Endothelial cell of umbilical vein (primary cell): ENCODE measurements at regions not wholly inside any gene's neighbourhood (a gene's known extent, or its start where the extent isn't known, plus 50 kb on each side); places are given as distances from the start of the nearest gene placed in this dataset.

Experiments
- BruUV-seq: library from RNA; stranded (reverse); fragments of 400-500 nt; replicated peaks from 2 replicates; lab custom pipeline; 2021; lab: Mats Ljungman, UMichigan
- CTCF ChIA-PET: fragments of 300-600, 350-600 bp; sonication (Branson Sonifier 250); formaldehyde crosslinking; loops from one replicate; lab custom pipeline; 2021; ENCODE audit warnings: antibody characterized with exemption, inconsistent platforms; lab: Charles Lee
- POLR2A ChIA-PET: fragments of 300-600, 350-600 bp; sonication (Branson Sonifier 250); formaldehyde crosslinking; loops from one replicate; lab custom pipeline; 2021; ENCODE audit warnings: antibody characterized with exemption, inconsistent platforms; lab: Charles Lee
- DNase-seq: peaks from one replicate; pipeline ENCODE4 v3.0.0-alpha.2; 2011; ENCODE audit warnings: low read depth, low spot score
- FAIRE-seq: peaks from 2 replicates; lab custom pipeline; 2011; peaks lifted over from hg19 to GRCh38; lab: Jason Lieb, UNC
- H2AFZ ChIP-seq: 2 replicates; pipeline ENCODE4 v1.6.0; 2012; ENCODE audit warnings: low read depth, low read length, control low read depth, inconsistent platforms
- H3K27ac ChIP-seq: 2 replicates; pipeline ENCODE4 v1.5.1; 2011; ENCODE audit warnings: low read depth, mild to moderate bottlenecking, control low read depth, low read length, moderate library complexity; ENCODE audit not compliant: insufficient read depth
- H3K27me3 ChIP-seq, 2 experiments: 2 replicates each; pipeline versions ENCODE4 v1.6.0 to v1.6.1; 2011; ENCODE audit warnings: low read length in 2 of 2, mixed read lengths in 1 of 2; ENCODE audit not compliant: control insufficient read depth in 2 of 2, insufficient read depth in 2 of 2
- H3K36me3 ChIP-seq, 2 experiments: 2 replicates in 1 of 2; 3 replicates in 1 of 2; pipeline ENCODE4 v1.5.1; 2011; ENCODE audit warnings: low read length in 2 of 2, mild to moderate bottlenecking in 1 of 2, moderate library complexity in 1 of 2; ENCODE audit not compliant: control insufficient read depth in 2 of 2, insufficient read depth in 2 of 2; ENCODE audit errors: extremely low read depth in 1 of 2
- H3K4me1 ChIP-seq: 3 replicates; pipeline ENCODE4 v1.5.1; 2011; ENCODE audit warnings: mild to moderate bottlenecking, low read length; ENCODE audit not compliant: control insufficient read depth, insufficient read depth; ENCODE audit errors: extremely low read depth
- H3K4me2 ChIP-seq: 2 replicates; pipeline ENCODE4 v1.6.1; 2011; ENCODE audit warnings: low read length, control low read depth, mixed read lengths; ENCODE audit not compliant: insufficient read depth
- H3K4me3 ChIP-seq, 3 experiments: fragments of 200-600 bp in 1 of 3; sonication (generic), shearing (Covaris generic) in 1 of 3; replicated peaks in 1 of 3; 2 replicates each; pipeline ENCODE4 v1.5.1; 2011 to 2016; ENCODE audit warnings: control low read depth in 3 of 3, low read length in 3 of 3, mild to moderate bottlenecking in 2 of 3, inconsistent platforms in 1 of 3, low read depth in 1 of 3, moderate library complexity in 1 of 3; ENCODE audit not compliant: insufficient read depth in 1 of 3
- H3K79me2 ChIP-seq: 2 replicates; pipeline ENCODE4 v1.6.0; 2012; ENCODE audit warnings: low read length, inconsistent platforms; ENCODE audit not compliant: control insufficient read depth, insufficient read depth
- H3K9ac ChIP-seq: replicated peaks from 2 replicates; pipeline ENCODE3; 2011; ENCODE audit warnings: low read length, control low read depth; ENCODE audit not compliant: insufficient read depth; ENCODE audit errors: extremely low read depth
- H3K9me1 ChIP-seq: replicated peaks from 3 replicates; pipeline ENCODE4 v1.6.0; 2011; ENCODE audit warnings: mild to moderate bottlenecking, low read length; ENCODE audit not compliant: control insufficient read depth, insufficient read depth; ENCODE audit errors: extremely low read depth
- H3K9me3 ChIP-seq: replicated peaks from 2 replicates; pipeline ENCODE4 v1.5.1; 2012; ENCODE audit warnings: low read length, inconsistent platforms; ENCODE audit not compliant: control insufficient read depth, insufficient read depth
- H4K20me1 ChIP-seq: replicated peaks from 2 replicates; pipeline ENCODE3; 2011; ENCODE audit warnings: mild to moderate bottlenecking, low read length; ENCODE audit not compliant: control insufficient read depth, insufficient read depth; ENCODE audit errors: extremely low read depth
- EZH2 ChIP-seq: IDR thresholded peaks from 2 replicates; pipeline ENCODE4 v1.6.1; 2012; ENCODE audit warnings: borderline replicate concordance, low read depth, mild to moderate bottlenecking, moderate library complexity, low read length, inconsistent platforms; ENCODE audit not compliant: severe bottlenecking
- FOS ChIP-seq: IDR thresholded peaks from 2 replicates; pipeline ENCODE4 v1.6.1; 2011; ENCODE audit warnings: mild to moderate bottlenecking, low read length, moderate library complexity, borderline replicate concordance; ENCODE audit not compliant: insufficient read depth
- GATA2 ChIP-seq: IDR thresholded peaks from 2 replicates; pipeline ENCODE4 v1.7.0; 2011; ENCODE audit warnings: low read depth, mild to moderate bottlenecking, moderate library complexity, mixed read lengths, low read length; ENCODE audit not compliant: insufficient read length, insufficient read depth
- JUN ChIP-seq: IDR thresholded peaks from 2 replicates; pipeline ENCODE4 v1.6.1; 2011; ENCODE audit warnings: borderline replicate concordance, low read depth; ENCODE audit not compliant: insufficient read length, insufficient read depth
- MYC ChIP-seq: IDR thresholded peaks from one replicate; pipeline ENCODE4 v1.6.1; 2011; ENCODE audit warnings: mild to moderate bottlenecking, low read depth, low read length
- POLR2A ChIP-seq: IDR thresholded peaks from 2 replicates; pipeline ENCODE4 v1.6.1; 2012; ENCODE audit warnings: low read depth, mild to moderate bottlenecking, control low read depth, low read length
- POLR2AphosphoS5 ChIP-seq: IDR thresholded peaks from 2 replicates; pipeline ENCODE4 v1.6.1; 2012; ENCODE audit warnings: low read depth, mild to moderate bottlenecking, control low read depth, low read length, moderate library complexity; ENCODE audit not compliant: insufficient read depth
- dilution Hi-C: fragments of 300-500 bp; cut with MboI; formaldehyde crosslinking; loops from one replicate; pipeline ENCODE4 v1.15.0; 2019; ENCODE audit warnings: low sequenced_read_pairs; ENCODE audit not compliant: extremely low pct_ligation_motif_present
- intact Hi-C: fragments of 100-400 bp; cut with micrococcal nuclease; formaldehyde crosslinking; loops from one replicate; pipeline ENCODE4 v1.10.0; 2022
- TF ChIP-seq, protein P1 (sequence below), 2 donors: IDR thresholded peaks; 1 replicate in 1 of 2; 2 replicates in 1 of 2; pipeline ENCODE4 v1.5.1; 2011; ENCODE audit warnings: low read length in 2 of 2, mild to moderate bottlenecking in 2 of 2, moderate library complexity in 2 of 2, control low read depth in 1 of 2, inconsistent platforms in 1 of 2, low read depth in 1 of 2; ENCODE audit not compliant: insufficient read depth in 1 of 2; ENCODE audit errors: extremely low read depth in 1 of 2
- TF ChIP-seq, protein P2 (sequence below): IDR thresholded peaks from 2 replicates; pipeline ENCODE4 v1.6.1; 2011; ENCODE audit not compliant: insufficient read depth, insufficient read length

DNA sequence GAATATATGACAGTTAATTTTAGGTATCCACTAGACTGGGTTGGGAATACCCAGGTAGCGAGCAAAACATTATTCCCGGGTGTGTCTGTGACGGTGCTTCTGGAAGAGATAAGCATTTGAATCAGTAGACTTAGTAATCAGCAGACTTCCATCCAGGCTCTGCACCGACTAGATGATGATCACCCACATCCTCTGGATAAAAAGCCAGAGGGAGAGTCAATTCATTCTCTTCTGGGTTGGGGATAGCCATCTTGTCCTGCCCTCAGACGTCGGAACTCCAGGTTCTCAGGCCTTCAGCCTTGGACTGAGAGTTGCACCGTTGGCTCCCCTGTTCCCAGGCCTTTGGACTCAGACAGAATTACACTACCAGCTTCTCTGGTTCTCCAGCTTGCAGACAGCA is 168.0 kb downstream of the PHLDA1 start:
- POLR2A ChIA-PET = interaction anchor here (1.0 kb wide), 1 partner anchor 168 kb away, joined by 3 read pairs; the partner anchor contains the start of gene PHLDA1
- Histone ChIP-seq H3K4me2 (peak overlapping the region; percentile 16), H3K9ac (no peak overlapping the region), H3K4me3 (no peak overlapping the region), H3K9me1 (no peaks in the 10 kb centered on the region), H3K27ac (peak overlapping the region; percentile 76), H3K79me2 (no peaks in the 10 kb centered on the region), H3K36me3 (no peaks in the 10 kb centered on the region), H2AFZ (no peak overlapping the region), H3K4me1 (peaks cover 38% of the 10 kb centered on the region), H3K9me3 (no peaks in the 10 kb centered on the region), H4K20me1 (no peaks in the 10 kb centered on the region), H3K27me3 (no peaks in the 10 kb centered on the region)
- intact Hi-C loops = loop anchor here (1.0 to 5.0 kb wide), 5 partner anchors 71 to 301 kb away; partner anchors contain the start of gene PHLDA1
- peak; percentile 46 for TF ChIP-seq GATA2
- no peak for TF ChIP-seq POLR2A
- DNase-seq = no peak
- CTCF ChIA-PET = interaction anchor here (2.0 kb wide), 1 partner anchor 9 kb away, joined by 6 read pairs; no protein-coding TSS in a partner anchor
- TSS peak; percentile 92 for BruUV-seq
- peak; percentile 61 for FAIRE-seq
- dilution Hi-C loops = no loop called here

DNA sequence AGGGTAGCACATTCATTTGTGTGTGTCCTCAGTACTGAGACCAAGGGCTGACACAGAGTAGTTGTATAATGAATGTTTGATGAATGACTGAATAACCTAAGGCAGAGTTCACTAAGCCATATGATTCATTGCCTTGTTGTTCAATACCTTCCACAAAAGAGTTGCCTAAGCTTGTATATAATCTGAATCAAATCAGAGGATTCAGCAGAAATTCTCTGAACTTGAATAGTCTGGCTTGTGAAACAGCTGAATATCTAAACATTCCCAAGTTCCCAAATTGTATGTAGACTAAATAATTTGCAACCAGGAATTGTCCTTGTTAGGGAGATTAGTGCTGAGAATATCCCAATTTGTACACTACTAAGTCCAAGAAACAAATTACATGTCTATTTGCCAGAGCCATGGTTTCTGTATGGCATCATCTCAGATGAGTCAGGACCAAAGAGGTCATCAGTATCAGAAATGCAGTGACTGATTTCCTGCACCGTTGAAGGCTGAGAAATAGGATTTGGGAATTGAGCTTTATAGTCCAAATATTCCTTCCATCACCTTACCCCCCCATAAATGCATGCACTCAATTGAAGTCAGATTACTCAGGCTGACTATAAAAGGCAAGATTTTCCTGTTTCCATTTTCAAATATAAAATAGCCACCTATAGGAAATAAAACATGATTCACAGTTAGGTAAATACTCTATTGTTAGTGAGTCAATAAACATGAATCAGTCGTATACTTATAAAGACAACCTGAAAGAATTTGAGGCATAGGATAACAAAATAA is 168.7 kb downstream of the PHLDA1 start:
- no peak overlapping the region for H3K9ac ChIP-seq
- H3K4me1 ChIP-seq = peaks cover 38% of the 10 kb centered on the region
- intact Hi-C loops (loop anchor here (1.0 to 5.0 kb wide), 5 partner anchors 71 to 301 kb away; partner anchors contain the start of gene PHLDA1), dilution Hi-C loops (no loop called here)
- H3K27me3 ChIP-seq = no peaks in the 10 kb centered on the region
- DNase-seq (peak; percentile 84), FAIRE-seq (peak; percentile 73)
- H3K36me3 ChIP-seq = no peaks in the 10 kb centered on the region
- no peak overlapping the region for H2AFZ ChIP-seq
- ChIA-PET POLR2A (interaction anchor here (1.0 kb wide), 1 partner anchor 169 kb away, joined by 3 read pairs; the partner anchor contains the start of gene PHLDA1), CTCF (interaction anchor here (0.9 to 2.0 kb wide), 2 partner anchors 9 to 336 kb away, joined by 3 to 6 read pairs; no protein-coding TSS in a partner anchor)
- H3K4me3 ChIP-seq = no peak overlapping the region
- H3K4me2 ChIP-seq = peak overlapping the region; percentile 16
- H3K27ac ChIP-seq = peak overlapping the region; percentile 76
- H3K79me2 ChIP-seq = no peaks in the 10 kb centered on the region
- H4K20me1 ChIP-seq = no peaks in the 10 kb centered on the region
- H3K9me1 ChIP-seq = no peaks in the 10 kb centered on the region
- TSS peak; percentile 67 for BruUV-seq
- no peaks in the 10 kb centered on the region for H3K9me3 ChIP-seq
- TF ChIP-seq JUN (peak; percentile 80), GATA2 (peak; percentile 61), POLR2AphosphoS5 (peak; percentile 60), POLR2A (no peak), EZH2 (no peak), MYC (no peak), FOS (peak; percentile 84)
- TF ChIP-seq, protein P1, sequence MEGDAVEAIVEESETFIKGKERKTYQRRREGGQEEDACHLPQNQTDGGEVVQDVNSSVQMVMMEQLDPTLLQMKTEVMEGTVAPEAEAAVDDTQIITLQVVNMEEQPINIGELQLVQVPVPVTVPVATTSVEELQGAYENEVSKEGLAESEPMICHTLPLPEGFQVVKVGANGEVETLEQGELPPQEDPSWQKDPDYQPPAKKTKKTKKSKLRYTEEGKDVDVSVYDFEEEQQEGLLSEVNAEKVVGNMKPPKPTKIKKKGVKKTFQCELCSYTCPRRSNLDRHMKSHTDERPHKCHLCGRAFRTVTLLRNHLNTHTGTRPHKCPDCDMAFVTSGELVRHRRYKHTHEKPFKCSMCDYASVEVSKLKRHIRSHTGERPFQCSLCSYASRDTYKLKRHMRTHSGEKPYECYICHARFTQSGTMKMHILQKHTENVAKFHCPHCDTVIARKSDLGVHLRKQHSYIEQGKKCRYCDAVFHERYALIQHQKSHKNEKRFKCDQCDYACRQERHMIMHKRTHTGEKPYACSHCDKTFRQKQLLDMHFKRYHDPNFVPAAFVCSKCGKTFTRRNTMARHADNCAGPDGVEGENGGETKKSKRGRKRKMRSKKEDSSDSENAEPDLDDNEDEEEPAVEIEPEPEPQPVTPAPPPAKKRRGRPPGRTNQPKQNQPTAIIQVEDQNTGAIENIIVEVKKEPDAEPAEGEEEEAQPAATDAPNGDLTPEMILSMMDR (IDR thresholded peaks at IDR 0.05; ENCODE audit: extremely low read depth in 1 of 2, insufficient read depth in 1 of 2, low read depth in 1 of 2, low read length in 2 of 2) = no peak
- TF ChIP-seq, protein P2, sequence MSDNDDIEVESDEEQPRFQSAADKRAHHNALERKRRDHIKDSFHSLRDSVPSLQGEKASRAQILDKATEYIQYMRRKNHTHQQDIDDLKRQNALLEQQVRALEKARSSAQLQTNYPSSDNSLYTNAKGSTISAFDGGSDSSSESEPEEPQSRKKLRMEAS = no peak
